Peyer's patch (tissue), 4 donors: ENCODE measurements at regions not wholly inside any gene's neighbourhood (a gene's known extent, or its start where the extent isn't known, plus 50 kb on each side); places are given as distances from the start of the nearest gene placed in this dataset.

Experiments
- POLR2A ChIP-seq, 2 donors: fragments of 450-650 bp; IDR thresholded peaks; one replicate each; pipeline ENCODE4 v1.5.1; 2017; ENCODE audit warnings: antibody characterized with exemption in 2 of 2, mild to moderate bottlenecking in 2 of 2, moderate library complexity in 2 of 2
- TF ChIP-seq, protein P1 (sequence below), 6 experiments: fragments of 450-650 bp in 4 of 6; fragments of 200-600 bp in 2 of 6; sonication (generic) in 1 of 6; IDR thresholded peaks; one replicate each; pipeline ENCODE4 v1.5.1; 2017 to 2019; ENCODE audit warnings: antibody characterized with exemption in 6 of 6, mild to moderate bottlenecking in 3 of 6, moderate library complexity in 1 of 6

- TF ChIP-seq POLR2A (IDR thresholded peaks at IDR 0.05): no peak
- TF ChIP-seq, protein P1, sequence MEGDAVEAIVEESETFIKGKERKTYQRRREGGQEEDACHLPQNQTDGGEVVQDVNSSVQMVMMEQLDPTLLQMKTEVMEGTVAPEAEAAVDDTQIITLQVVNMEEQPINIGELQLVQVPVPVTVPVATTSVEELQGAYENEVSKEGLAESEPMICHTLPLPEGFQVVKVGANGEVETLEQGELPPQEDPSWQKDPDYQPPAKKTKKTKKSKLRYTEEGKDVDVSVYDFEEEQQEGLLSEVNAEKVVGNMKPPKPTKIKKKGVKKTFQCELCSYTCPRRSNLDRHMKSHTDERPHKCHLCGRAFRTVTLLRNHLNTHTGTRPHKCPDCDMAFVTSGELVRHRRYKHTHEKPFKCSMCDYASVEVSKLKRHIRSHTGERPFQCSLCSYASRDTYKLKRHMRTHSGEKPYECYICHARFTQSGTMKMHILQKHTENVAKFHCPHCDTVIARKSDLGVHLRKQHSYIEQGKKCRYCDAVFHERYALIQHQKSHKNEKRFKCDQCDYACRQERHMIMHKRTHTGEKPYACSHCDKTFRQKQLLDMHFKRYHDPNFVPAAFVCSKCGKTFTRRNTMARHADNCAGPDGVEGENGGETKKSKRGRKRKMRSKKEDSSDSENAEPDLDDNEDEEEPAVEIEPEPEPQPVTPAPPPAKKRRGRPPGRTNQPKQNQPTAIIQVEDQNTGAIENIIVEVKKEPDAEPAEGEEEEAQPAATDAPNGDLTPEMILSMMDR (IDR thresholded peaks at IDR 0.05): no peak
Measured at GRCh38 chr4:181424362-181425016, 818.7 kb upstream of the TENM3 start.
